Stomach (tissue), 4 donors: ENCODE measurements at regions not wholly inside any gene's neighbourhood (a gene's known extent, or its start where the extent isn't known, plus 50 kb on each side); places are given as distances from the start of the nearest gene placed in this dataset.

ENCODE experiments used
- CTCF ChIP-seq, 7 experiments: fragments of 450-650 bp in 4 of 7; fragments of 200-600 bp in 3 of 7; sonication (generic) in 3 of 7; IDR thresholded peaks; one replicate each; pipeline ENCODE4 v1.5.1; 2016 to 2019; ENCODE audit warnings: antibody characterized with exemption in 7 of 7, control low read depth in 2 of 7, mild to moderate bottlenecking in 1 of 7
- EP300 ChIP-seq: sonication (generic); formaldehyde crosslinking; IDR thresholded peaks from one replicate; pipeline ENCODE4 v1.6.1; 2017; ENCODE audit warnings: antibody characterized with exemption
- POLR2A ChIP-seq, 4 donors: fragments of 450-650 bp; IDR thresholded peaks; one replicate each; pipeline ENCODE4 v1.6.1; 2016; ENCODE audit warnings: antibody characterized with exemption in 4 of 4, control low read depth in 2 of 4, mild to moderate bottlenecking in 1 of 4, moderate library complexity in 1 of 4
- POLR2AphosphoS5 ChIP-seq, 3 donors: sonication (generic); formaldehyde crosslinking; IDR thresholded peaks; one replicate each; pipeline ENCODE4 v1.6.1; 2016; ENCODE audit warnings: antibody characterized with exemption in 3 of 3

GRCh38 chr16:35733971-35734702 lies 2274.7 kb downstream of the TP53TG3F start:
- TF ChIP-seq CTCF (IDR thresholded peaks at IDR 0.05) = no peak
- no peak for TF ChIP-seq EP300
- TF ChIP-seq POLR2AphosphoS5 (IDR thresholded peaks at IDR 0.05) = no peak
- no peak for TF ChIP-seq POLR2A (IDR thresholded peaks at IDR 0.05)
